Epithelial cell of esophagus (primary cell): ENCODE measurements at regions not wholly inside any gene's neighbourhood (a gene's known extent, or its start where the extent isn't known, plus 50 kb on each side); places are given as distances from the start of the nearest gene placed in this dataset.
A peak's percentile ranks its signal among the peaks of the same experiment; 100 is the strongest.

Experiments
- DNase-seq: peaks from one replicate; pipeline ENCODE4 v3.0.0; 2010; ENCODE audit warnings: low read depth
- H3K4me3 ChIP-seq: 2 replicates; pipeline ENCODE4 v1.5.1; 2011; ENCODE audit warnings: mild to moderate bottlenecking, low read length, control low read depth
- CTCF ChIP-seq: IDR thresholded peaks from 2 replicates; pipeline ENCODE4 v1.5.1; 2011; ENCODE audit warnings: low read depth, mild to moderate bottlenecking, low read length, control low read depth, inconsistent platforms; ENCODE audit not compliant: insufficient read depth; ENCODE audit errors: missing control alignments

DNA sequence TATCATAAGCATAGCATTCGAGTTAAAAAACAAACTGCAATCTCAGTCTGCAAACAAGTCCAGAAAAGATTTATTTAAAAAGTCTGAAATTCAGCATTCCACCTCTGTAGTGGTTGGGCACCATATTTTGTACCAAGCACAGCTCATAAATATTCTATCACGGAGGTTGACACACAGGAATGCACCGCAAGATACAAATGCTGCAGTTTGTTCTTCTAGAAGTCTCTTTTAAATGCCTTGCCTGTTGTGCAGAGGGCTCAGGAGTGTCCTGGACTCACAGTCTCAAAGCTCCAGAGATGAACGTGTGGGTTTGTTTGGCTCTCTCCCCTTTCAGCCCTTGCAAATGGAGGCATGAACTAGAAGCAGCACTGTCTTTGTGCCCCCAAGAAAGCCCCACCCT lies 212.4 kb upstream of the USP24 start:
- DNase-seq = no peak
- no peak for TF ChIP-seq CTCF
- no peak overlapping the region for H3K4me3 ChIP-seq

- no peak for TF ChIP-seq CTCF
- DNase-seq = no peak
- H3K4me3 ChIP-seq = no peak overlapping the region
Measured at GRCh38 chr1:55426619-55427018, 211.5 kb upstream of the USP24 start.

- TF ChIP-seq CTCF = no peak
- no peak for DNase-seq
- H3K4me3 ChIP-seq = no peak overlapping the region
Measured at GRCh38 chr1:55426156-55426555, 211.0 kb upstream of the USP24 start.

DNA sequence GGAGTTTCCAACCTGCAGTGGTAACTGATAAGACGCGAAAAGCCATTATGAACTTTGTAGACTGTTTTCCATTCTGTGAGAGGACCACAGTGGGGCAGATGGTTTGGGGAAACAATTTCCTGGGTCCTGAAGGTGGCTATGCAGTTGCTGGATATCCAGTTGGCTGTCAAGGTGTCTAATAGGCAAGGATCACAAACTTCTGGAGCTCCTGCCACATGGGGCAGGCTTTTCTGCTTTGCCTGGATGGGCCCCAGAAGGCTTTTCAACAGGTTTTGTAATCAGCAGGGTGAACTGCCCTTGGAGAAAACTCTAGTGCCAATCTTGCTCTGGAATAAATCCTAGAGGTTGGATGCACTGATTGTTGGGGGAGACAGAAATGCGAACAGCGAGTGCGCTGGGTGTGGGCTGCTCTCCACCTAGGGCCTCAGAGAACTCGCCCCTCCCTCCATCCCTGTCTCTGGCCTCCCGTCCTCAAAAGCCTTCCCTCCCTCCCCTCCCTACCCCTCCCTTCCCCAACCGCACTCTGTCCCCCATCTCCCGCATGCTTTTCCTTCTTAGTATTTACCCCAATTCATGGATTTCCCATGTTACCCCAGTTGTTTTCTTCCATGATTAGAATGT lies 210.3 kb upstream of the USP24 start:
- TF ChIP-seq CTCF = peak; percentile 12
- no peak for DNase-seq
- H3K4me3 ChIP-seq = no peak overlapping the region

DNA sequence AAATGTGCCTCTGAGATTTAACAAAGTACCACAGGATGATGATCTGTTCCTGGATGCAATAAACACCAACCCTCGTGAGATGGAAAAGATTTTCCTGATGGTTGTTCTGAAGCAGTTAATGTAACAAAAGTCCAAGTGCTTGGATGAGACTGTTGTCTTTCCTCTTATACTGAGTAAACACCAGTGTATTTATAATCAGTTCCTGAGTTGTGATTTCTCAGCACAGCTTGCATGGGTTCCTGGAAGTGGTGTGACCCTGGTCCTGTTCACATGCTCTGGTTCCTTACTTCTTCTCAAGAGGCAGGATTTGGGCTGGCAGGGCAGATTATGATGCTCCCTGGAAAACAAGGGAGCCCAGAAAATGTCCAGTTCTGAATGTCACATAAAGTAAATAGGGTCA lies 208.2 kb upstream of the USP24 start:
- no peak for DNase-seq
- no peak overlapping the region for H3K4me3 ChIP-seq
- TF ChIP-seq CTCF = no peak

DNA sequence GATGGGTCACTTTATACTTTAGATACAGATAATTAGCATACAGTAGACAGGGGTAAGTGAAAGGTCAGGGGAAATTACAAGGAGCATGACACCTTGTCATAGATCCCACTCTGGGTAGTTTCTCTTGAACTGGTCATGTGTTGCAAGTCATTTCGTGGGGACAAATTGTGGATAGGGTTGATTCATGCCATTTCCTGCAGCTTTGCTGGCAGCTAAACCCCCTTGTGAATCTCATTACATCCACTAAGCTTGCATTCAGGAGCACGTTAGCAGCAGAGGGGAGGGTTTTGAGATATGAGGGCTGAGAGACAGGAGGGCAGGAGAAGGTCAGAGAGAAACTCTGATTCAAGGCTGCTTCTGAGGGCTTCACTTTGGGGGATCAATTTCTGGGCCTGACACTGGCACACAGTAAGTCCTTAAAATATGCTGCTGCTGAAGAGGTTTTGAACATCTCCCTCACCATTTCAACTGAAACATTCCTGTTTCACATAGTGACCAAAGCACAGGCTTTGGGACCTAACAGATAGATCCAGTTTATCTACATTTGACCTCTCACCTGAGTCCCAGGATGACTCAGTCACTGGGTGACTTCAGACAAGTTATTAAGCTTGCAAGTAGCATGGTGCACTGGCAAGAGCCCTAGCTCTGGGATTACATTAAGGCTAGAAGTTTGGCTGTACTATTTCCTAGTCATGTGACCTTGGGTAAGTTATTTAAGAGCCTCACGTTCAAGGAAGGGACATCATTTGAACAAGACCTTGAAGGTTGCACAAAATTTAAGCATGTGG lies 206.0 kb upstream of the USP24 start:
- no peak overlapping the region for H3K4me3 ChIP-seq
- no peak for TF ChIP-seq CTCF
- peak; percentile 47 for DNase-seq

DNA sequence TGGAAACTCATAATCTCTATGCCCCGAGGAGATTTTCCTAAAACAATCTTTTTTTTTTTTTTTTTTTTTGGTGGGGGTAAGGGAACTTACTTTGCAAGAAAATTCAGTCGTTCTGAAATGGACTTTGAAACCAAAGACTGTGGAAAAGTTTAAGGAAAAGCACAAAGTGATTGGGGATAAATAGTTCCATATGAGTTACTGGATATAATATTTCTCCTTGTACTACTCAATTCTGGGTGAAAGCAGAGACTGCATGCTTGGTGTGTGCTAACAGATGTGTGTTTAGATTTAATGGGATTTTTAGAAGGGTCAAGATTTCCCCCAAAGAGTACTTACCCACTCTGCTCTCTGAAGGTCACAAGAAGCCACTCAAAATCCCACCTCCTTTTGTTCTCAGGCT lies 204.9 kb upstream of the USP24 start:
- no peak overlapping the region for H3K4me3 ChIP-seq
- no peak for DNase-seq
- no peak for TF ChIP-seq CTCF
